ENCODE measurements at regions not wholly inside any gene's neighbourhood (a gene's known extent, or its start where the extent isn't known, plus 50 kb on each side); places are given as distances from the start of the nearest gene placed in this dataset.

DNA sequence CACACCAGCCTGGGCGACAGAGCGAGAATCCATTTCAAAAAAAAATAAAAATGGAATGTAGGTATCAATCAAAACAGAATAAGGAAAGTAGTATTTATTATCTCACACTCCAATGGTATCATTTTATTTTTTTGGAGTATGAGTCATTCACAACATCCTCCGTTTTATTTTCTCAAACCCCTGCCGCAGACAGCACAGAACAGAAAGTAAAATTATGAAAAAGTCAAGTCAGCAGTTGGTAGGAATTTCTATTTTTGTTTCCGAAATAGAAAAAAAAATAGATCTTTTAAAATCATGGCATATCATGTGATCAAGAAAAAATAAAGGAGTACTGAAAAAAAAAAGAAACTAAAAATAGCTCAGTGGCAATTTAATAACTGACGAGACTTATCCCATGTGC lies 490.7 kb upstream of the TENM3 start:
- no peak for TF ChIP-seq EZH2 (IDR thresholded peaks at IDR 0.05; ENCODE audit: borderline replicate concordance, low read depth, low read length, severe bottlenecking)
- TF ChIP-seq, protein P1, sequence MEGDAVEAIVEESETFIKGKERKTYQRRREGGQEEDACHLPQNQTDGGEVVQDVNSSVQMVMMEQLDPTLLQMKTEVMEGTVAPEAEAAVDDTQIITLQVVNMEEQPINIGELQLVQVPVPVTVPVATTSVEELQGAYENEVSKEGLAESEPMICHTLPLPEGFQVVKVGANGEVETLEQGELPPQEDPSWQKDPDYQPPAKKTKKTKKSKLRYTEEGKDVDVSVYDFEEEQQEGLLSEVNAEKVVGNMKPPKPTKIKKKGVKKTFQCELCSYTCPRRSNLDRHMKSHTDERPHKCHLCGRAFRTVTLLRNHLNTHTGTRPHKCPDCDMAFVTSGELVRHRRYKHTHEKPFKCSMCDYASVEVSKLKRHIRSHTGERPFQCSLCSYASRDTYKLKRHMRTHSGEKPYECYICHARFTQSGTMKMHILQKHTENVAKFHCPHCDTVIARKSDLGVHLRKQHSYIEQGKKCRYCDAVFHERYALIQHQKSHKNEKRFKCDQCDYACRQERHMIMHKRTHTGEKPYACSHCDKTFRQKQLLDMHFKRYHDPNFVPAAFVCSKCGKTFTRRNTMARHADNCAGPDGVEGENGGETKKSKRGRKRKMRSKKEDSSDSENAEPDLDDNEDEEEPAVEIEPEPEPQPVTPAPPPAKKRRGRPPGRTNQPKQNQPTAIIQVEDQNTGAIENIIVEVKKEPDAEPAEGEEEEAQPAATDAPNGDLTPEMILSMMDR (IDR thresholded peaks at IDR 0.05; ENCODE audit: borderline replicate concordance, extremely low read depth, low read length, poor library complexity, severe bottlenecking): no peak
- ATAC-seq (ENCODE audit: insufficient read depth, low read depth) (no peak), DNase-seq (no peak)
- Histone ChIP-seq H4K20me1 (ENCODE audit: insufficient read depth, low read length) (no peaks in the 10 kb centered on the region), H3K4me2 (ENCODE audit: insufficient read depth, low read length) (no peak overlapping the region), H3K36me3 (ENCODE audit: insufficient read depth, low read length) (no peaks in the 10 kb centered on the region), H3K9ac (ENCODE audit: low read depth, low read length) (no peak overlapping the region), H3K4me1 (ENCODE audit: insufficient read depth, low read length) (no peaks in the 10 kb centered on the region), H2AFZ (ENCODE audit: low read depth, low read length) (no peak overlapping the region), H3K4me3 (ENCODE audit: low read depth in 1 of 2, low read length in 2 of 2) (no peak overlapping the region), H3K79me2 (ENCODE audit: insufficient read depth, low read length) (no peaks in the 10 kb centered on the region), H3K27ac (ENCODE audit: low read length) (no peak overlapping the region), H3K27me3 (ENCODE audit: insufficient read depth, low read length, poor library complexity) (no peaks in the 10 kb centered on the region), H3K9me3 (ENCODE audit: insufficient read depth, low read length, severe bottlenecking) (no peaks in the 10 kb centered on the region)

DNA sequence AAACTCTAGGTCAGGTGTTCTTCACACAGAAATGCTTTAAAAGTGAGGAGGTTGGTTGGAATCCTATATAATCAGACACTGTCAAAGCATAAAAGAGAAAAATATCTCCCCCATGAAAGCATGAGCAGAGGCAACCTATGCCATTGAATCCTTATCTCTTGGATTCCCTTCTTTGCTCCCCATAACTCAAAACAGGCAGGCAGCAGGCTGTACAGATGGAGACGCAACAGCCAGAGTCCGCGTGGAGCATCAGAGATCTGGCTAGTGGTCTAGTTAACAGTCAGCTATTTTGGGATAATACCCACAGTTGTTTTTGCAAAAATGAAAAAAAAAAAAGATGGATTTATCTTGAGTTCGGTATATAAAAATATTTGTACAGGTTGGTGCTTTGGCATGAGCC lies 490.0 kb upstream of the TENM3 start:
- no peak for DNase-seq
- no peaks in the 10 kb centered on the region for H3K9me3 ChIP-seq (ENCODE audit: insufficient read depth, low read length, severe bottlenecking)
- no peak overlapping the region for H3K27ac ChIP-seq (ENCODE audit: low read length)
- H3K4me2 ChIP-seq (ENCODE audit: insufficient read depth, low read length): no peak overlapping the region
- no peak for ATAC-seq (ENCODE audit: insufficient read depth, low read depth)
- H3K79me2 ChIP-seq (ENCODE audit: insufficient read depth, low read length): no peaks in the 10 kb centered on the region
- H3K4me1 ChIP-seq (ENCODE audit: insufficient read depth, low read length): no peaks in the 10 kb centered on the region
- no peak overlapping the region for H3K9ac ChIP-seq (ENCODE audit: low read depth, low read length)
- H3K27me3 ChIP-seq (ENCODE audit: insufficient read depth, low read length, poor library complexity): no peaks in the 10 kb centered on the region
- TF ChIP-seq EZH2 (IDR thresholded peaks at IDR 0.05; ENCODE audit: borderline replicate concordance, low read depth, low read length, severe bottlenecking): no peak
- TF ChIP-seq, protein P1 (IDR thresholded peaks at IDR 0.05; ENCODE audit: borderline replicate concordance, extremely low read depth, low read length, poor library complexity, severe bottlenecking): no peak
- no peak overlapping the region for H2AFZ ChIP-seq (ENCODE audit: low read depth, low read length)
- no peak overlapping the region for H3K4me3 ChIP-seq (ENCODE audit: low read depth in 1 of 2, low read length in 2 of 2)
- H3K36me3 ChIP-seq (ENCODE audit: insufficient read depth, low read length): no peaks in the 10 kb centered on the region
- H4K20me1 ChIP-seq (ENCODE audit: insufficient read depth, low read length): no peaks in the 10 kb centered on the region

DNA sequence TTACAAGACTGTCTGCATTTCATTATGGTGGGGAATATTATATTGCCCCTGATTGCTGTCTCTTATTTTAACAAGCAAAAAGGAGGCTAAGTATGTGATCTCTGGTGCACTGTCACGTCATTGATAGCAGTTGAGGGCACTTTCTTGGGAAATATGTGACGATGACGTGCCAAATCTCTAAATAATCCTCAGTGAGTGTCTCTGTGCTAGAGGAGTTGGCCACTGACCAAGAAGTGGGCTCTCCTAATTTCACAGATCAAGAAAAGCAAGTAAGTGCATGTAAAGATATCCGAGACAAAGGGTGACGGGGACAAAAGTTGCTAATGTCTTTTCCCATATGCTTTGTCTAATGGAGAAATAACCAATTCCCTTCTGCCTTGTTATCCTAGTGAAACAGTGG lies 487.4 kb upstream of the TENM3 start:
- Histone ChIP-seq H4K20me1 (ENCODE audit: insufficient read depth, low read length) (no peaks in the 10 kb centered on the region), H3K9ac (ENCODE audit: low read depth, low read length) (no peak overlapping the region), H3K4me3 (ENCODE audit: low read depth in 1 of 2, low read length in 2 of 2) (no peak overlapping the region), H3K4me2 (ENCODE audit: insufficient read depth, low read length) (no peak overlapping the region), H3K27ac (ENCODE audit: low read length) (no peak overlapping the region), H2AFZ (ENCODE audit: low read depth, low read length) (no peak overlapping the region), H3K79me2 (ENCODE audit: insufficient read depth, low read length) (no peaks in the 10 kb centered on the region), H3K4me1 (ENCODE audit: insufficient read depth, low read length) (no peaks in the 10 kb centered on the region), H3K36me3 (ENCODE audit: insufficient read depth, low read length) (no peaks in the 10 kb centered on the region), H3K9me3 (ENCODE audit: insufficient read depth, low read length, severe bottlenecking) (no peaks in the 10 kb centered on the region), H3K27me3 (ENCODE audit: insufficient read depth, low read length, poor library complexity) (no peaks in the 10 kb centered on the region)
- no peak for DNase-seq
- TF ChIP-seq, protein P1 (IDR thresholded peaks at IDR 0.05; ENCODE audit: borderline replicate concordance, extremely low read depth, low read length, poor library complexity, severe bottlenecking): no peak
- no peak for TF ChIP-seq EZH2 (IDR thresholded peaks at IDR 0.05; ENCODE audit: borderline replicate concordance, low read depth, low read length, severe bottlenecking)
- no peak for ATAC-seq (ENCODE audit: insufficient read depth, low read depth)
